NB4 (cell line): ENCODE measurements at regions not wholly inside any gene's neighbourhood (a gene's known extent, or its start where the extent isn't known, plus 50 kb on each side); places are given as distances from the start of the nearest gene placed in this dataset.

Experiments
- MYC ChIP-seq: IDR thresholded peaks from 2 replicates; pipeline ENCODE4 v1.6.1; 2011; ENCODE audit warnings: low read depth, low read length
- POLR2A ChIP-seq: IDR thresholded peaks from 2 replicates; pipeline ENCODE4 v1.6.1; 2011; ENCODE audit warnings: mild to moderate bottlenecking; ENCODE audit not compliant: insufficient read length; ENCODE audit errors: extremely low read depth
- TF ChIP-seq, protein P1 (sequence below): IDR thresholded peaks from one replicate; pipeline ENCODE4 v1.5.1; 2012; ENCODE audit warnings: low read depth, low read length
- TF ChIP-seq, protein P2 (sequence below): IDR thresholded peaks from 2 replicates; pipeline ENCODE4 v1.6.1; 2011; ENCODE audit warnings: low read depth, low read length

GRCh38 chr20:24100370-24101011 lies 111.9 kb upstream of the GGTLC1 start:
- TF ChIP-seq, protein P1, sequence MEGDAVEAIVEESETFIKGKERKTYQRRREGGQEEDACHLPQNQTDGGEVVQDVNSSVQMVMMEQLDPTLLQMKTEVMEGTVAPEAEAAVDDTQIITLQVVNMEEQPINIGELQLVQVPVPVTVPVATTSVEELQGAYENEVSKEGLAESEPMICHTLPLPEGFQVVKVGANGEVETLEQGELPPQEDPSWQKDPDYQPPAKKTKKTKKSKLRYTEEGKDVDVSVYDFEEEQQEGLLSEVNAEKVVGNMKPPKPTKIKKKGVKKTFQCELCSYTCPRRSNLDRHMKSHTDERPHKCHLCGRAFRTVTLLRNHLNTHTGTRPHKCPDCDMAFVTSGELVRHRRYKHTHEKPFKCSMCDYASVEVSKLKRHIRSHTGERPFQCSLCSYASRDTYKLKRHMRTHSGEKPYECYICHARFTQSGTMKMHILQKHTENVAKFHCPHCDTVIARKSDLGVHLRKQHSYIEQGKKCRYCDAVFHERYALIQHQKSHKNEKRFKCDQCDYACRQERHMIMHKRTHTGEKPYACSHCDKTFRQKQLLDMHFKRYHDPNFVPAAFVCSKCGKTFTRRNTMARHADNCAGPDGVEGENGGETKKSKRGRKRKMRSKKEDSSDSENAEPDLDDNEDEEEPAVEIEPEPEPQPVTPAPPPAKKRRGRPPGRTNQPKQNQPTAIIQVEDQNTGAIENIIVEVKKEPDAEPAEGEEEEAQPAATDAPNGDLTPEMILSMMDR, result peak; percentile 96
- no peak for TF ChIP-seq POLR2A
- TF ChIP-seq, protein P2, sequence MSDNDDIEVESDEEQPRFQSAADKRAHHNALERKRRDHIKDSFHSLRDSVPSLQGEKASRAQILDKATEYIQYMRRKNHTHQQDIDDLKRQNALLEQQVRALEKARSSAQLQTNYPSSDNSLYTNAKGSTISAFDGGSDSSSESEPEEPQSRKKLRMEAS, result no peak
- no peak for TF ChIP-seq MYC
